SK-N-SH treated with all-trans-retinoic acid at 6 μM for 48 hours (cell line): ENCODE measurements at regions not wholly inside any gene's neighbourhood (a gene's known extent, or its start where the extent isn't known, plus 50 kb on each side); places are given as distances from the start of the nearest gene placed in this dataset.
"Not testable (repeated sequence)": the region's sequence is repeated elsewhere in the genome, so short reads cannot be mapped to it uniquely, and the experiment has no call there.

Experiments used
- ARNTL ChIP-seq: fragments of 450-650 bp; formaldehyde crosslinking; IDR thresholded peaks from 2 replicates; pipeline ENCODE4 v1.5.0; 2020; ENCODE audit warnings: low read depth, mild to moderate bottlenecking, moderate library complexity, borderline replicate concordance
- ESRRG ChIP-seq: fragments of 250-450 bp; sonication (Bioruptor Pico); IDR thresholded peaks from 2 replicates; pipeline ENCODE4 v1.6.1; 2021; ENCODE audit warnings: mild to moderate bottlenecking
- PPARA ChIP-seq: fragments of 250-450 bp; sonication (Bioruptor Pico); IDR thresholded peaks from 2 replicates; pipeline ENCODE4 v1.5.0; 2020; ENCODE audit warnings: mild to moderate bottlenecking, borderline replicate concordance
- RARB ChIP-seq: fragments of 250-450 bp; sonication (Bioruptor Pico); IDR thresholded peaks from 2 replicates; pipeline ENCODE4 v1.8.0; 2021; ENCODE audit warnings: mild to moderate bottlenecking, moderate library complexity
- ZFP3 ChIP-seq: fragments of 250-450 bp; sonication (Bioruptor Pico); IDR thresholded peaks from 2 replicates; pipeline ENCODE4 v1.5.0; 2020; ENCODE audit warnings: mild to moderate bottlenecking, moderate library complexity
- ZFP30 ChIP-seq: fragments of 450-650 bp; formaldehyde crosslinking; IDR thresholded peaks from 2 replicates; pipeline ENCODE4 v1.5.0; 2022; ENCODE audit warnings: mild to moderate bottlenecking, moderate library complexity
- ZNF565 ChIP-seq: fragments of 450-650 bp; formaldehyde crosslinking; conservative IDR thresholded peaks from 2 replicates; pipeline ENCODE4 v1.5.0; 2020; ENCODE audit warnings: low read depth, mild to moderate bottlenecking, moderate library complexity
- ZNF70 ChIP-seq: fragments of 450-650 bp; formaldehyde crosslinking; IDR thresholded peaks from 2 replicates; pipeline ENCODE4 v1.5.0; 2020; ENCODE audit warnings: mild to moderate bottlenecking, moderate library complexity
- TF ChIP-seq, protein P1 (sequence below): fragments of 250-450 bp; sonication (Bioruptor Pico); IDR thresholded peaks from 2 replicates; pipeline ENCODE4 v1.8.0; 2020; ENCODE audit warnings: mild to moderate bottlenecking, moderate library complexity, borderline replicate concordance
- TF ChIP-seq, protein P2 (sequence below): fragments of 250-450 bp; sonication (Bioruptor Pico); IDR thresholded peaks from 2 replicates; pipeline ENCODE4 v1.5.1; 2020; ENCODE audit warnings: low read depth, mild to moderate bottlenecking, moderate library complexity
- TF ChIP-seq, protein P3 (sequence below): fragments of 250-450 bp; sonication (Bioruptor Pico); IDR thresholded peaks from 2 replicates; pipeline ENCODE4 v1.8.0; 2021; ENCODE audit warnings: low read depth, mild to moderate bottlenecking, moderate library complexity, borderline replicate concordance
- TF ChIP-seq, protein P4 (sequence below): fragments of 250-450 bp; sonication (Bioruptor Pico); IDR thresholded peaks from 2 replicates; pipeline ENCODE4 v1.5.1; 2021; ENCODE audit warnings: mild to moderate bottlenecking, moderate library complexity

DNA sequence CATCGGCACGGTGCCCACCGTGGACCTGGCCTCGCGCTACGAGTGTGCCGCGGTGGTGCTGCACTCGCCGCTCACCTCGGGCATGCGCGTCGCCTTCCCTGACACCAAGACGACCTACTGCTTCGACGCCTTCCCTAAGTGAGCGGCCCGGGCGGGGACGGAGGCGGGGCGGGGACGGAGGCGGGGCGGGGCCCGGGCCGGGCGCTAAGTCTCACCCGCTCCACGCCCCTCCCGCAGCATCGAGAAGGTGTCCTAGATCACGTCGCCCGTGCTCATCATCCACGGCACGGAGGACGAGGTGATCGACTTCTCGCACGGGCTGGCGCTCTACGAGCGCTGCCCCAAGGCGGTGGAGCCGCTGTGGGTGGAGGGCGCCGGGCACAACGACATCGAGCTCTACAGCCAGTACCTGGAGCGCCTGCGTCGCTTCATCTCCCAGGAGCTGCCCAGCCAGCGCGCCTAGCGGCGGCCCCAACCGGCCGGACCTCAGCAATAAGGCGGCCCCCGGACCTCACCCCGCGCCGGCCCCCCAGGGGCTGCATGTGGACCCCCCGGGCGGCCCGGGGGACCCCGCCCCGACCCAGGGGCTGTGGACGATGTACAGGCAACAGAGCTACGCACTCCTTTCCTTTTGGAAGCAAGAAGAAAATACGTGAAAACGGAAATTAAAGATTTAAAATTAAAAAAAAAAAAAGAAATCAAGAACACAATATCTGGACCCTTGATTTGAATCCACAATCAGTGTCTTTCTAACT is 198.8 kb downstream of the USP22 start:
- TF ChIP-seq, protein P1, sequence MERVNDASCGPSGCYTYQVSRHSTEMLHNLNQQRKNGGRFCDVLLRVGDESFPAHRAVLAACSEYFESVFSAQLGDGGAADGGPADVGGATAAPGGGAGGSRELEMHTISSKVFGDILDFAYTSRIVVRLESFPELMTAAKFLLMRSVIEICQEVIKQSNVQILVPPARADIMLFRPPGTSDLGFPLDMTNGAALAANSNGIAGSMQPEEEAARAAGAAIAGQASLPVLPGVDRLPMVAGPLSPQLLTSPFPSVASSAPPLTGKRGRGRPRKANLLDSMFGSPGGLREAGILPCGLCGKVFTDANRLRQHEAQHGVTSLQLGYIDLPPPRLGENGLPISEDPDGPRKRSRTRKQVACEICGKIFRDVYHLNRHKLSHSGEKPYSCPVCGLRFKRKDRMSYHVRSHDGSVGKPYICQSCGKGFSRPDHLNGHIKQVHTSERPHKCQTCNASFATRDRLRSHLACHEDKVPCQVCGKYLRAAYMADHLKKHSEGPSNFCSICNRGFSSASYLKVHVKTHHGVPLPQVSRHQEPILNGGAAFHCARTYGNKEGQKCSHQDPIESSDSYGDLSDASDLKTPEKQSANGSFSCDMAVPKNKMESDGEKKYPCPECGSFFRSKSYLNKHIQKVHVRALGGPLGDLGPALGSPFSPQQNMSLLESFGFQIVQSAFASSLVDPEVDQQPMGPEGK = not testable (repeated sequence)
- TF ChIP-seq RARB (CRISPR knock-in tag); ARNTL (CRISPR knock-in tag); ZNF565 (CRISPR knock-in tag); ZFP30 (CRISPR knock-in tag); ZFP3 (CRISPR knock-in tag); PPARA (CRISPR knock-in tag); ZNF70; ESRRG: not testable (repeated sequence)
- TF ChIP-seq, protein P2, sequence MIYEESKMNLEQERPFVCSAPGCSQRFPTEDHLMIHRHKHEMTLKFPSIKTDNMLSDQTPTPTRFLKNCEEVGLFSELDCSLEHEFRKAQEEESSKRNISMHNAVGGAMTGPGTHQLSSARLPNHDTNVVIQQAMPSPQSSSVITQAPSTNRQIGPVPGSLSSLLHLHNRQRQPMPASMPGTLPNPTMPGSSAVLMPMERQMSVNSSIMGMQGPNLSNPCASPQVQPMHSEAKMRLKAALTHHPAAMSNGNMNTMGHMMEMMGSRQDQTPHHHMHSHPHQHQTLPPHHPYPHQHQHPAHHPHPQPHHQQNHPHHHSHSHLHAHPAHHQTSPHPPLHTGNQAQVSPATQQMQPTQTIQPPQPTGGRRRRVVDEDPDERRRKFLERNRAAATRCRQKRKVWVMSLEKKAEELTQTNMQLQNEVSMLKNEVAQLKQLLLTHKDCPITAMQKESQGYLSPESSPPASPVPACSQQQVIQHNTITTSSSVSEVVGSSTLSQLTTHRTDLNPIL (CRISPR knock-in tag) = not testable (repeated sequence)
- TF ChIP-seq, protein P3, sequence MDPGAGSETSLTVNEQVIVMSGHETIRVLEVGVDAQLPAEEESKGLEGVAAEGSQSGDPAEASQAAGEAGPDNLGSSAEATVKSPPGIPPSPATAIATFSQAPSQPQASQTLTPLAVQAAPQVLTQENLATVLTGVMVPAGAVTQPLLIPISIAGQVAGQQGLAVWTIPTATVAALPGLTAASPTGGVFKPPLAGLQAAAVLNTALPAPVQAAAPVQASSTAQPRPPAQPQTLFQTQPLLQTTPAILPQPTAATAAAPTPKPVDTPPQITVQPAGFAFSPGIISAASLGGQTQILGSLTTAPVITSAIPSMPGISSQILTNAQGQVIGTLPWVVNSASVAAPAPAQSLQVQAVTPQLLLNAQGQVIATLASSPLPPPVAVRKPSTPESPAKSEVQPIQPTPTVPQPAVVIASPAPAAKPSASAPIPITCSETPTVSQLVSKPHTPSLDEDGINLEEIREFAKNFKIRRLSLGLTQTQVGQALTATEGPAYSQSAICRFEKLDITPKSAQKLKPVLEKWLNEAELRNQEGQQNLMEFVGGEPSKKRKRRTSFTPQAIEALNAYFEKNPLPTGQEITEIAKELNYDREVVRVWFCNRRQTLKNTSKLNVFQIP (CRISPR knock-in tag) = not testable (repeated sequence)
- TF ChIP-seq, protein P4, sequence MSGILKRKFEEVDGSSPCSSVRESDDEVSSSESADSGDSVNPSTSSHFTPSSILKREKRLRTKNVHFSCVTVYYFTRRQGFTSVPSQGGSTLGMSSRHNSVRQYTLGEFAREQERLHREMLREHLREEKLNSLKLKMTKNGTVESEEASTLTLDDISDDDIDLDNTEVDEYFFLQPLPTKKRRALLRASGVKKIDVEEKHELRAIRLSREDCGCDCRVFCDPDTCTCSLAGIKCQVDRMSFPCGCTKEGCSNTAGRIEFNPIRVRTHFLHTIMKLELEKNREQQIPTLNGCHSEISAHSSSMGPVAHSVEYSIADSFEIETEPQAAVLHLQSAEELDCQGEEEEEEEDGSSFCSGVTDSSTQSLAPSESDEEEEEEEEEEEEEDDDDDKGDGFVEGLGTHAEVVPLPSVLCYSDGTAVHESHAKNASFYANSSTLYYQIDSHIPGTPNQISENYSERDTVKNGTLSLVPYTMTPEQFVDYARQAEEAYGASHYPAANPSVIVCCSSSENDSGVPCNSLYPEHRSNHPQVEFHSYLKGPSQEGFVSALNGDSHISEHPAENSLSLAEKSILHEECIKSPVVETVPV (CRISPR knock-in tag) = not testable (repeated sequence)
